Raji (cell line): ENCODE measurements at regions not wholly inside any gene's neighbourhood (a gene's known extent, or its start where the extent isn't known, plus 50 kb on each side); places are given as distances from the start of the nearest gene placed in this dataset.

Experiments used
- POLR2A ChIP-seq: IDR thresholded peaks from 2 replicates; pipeline ENCODE4 v1.6.1; 2011; ENCODE audit warnings: low read depth, low read length, control low read depth; ENCODE audit not compliant: insufficient read depth

DNA sequence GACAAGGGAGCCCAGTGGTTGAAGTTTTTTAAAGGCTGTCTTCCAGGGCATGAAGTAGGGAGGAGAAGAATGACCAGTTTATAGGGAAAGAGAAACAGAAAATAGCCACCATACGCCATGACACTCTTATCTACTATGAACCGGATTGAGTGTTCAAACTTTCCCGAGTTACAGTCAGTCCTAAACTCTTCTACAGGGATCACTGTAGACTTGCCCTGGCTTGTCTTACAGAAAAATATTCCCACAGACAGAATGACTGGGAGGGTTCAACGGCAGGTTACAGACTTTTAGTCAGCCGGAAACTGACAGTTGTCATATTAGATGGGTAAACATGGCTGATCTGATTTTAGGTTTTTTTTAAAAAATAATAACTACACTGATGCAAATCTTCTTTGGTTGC is 662.5 kb upstream of the SOX9 start:
- no peak for TF ChIP-seq POLR2A

DNA sequence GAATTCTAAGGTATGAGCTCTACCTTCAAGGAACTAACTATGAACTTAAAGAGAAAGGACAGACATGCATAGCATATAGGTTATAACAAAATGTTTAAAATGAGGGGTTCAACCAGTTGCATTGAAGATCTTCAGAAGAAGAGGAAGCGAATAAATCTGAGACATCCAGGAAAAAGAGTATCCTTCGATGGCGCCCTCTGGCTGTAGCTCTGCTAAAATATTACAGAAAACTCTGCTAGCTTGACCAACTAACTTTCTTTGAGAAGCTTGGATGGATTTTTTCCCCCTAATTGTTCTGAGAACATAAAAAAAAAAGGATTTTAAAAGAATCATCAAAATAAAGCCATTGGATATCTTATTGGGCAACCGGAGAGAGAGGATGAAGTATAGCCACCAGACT is 659.9 kb upstream of the SOX9 start:
- no peak for TF ChIP-seq POLR2A

DNA sequence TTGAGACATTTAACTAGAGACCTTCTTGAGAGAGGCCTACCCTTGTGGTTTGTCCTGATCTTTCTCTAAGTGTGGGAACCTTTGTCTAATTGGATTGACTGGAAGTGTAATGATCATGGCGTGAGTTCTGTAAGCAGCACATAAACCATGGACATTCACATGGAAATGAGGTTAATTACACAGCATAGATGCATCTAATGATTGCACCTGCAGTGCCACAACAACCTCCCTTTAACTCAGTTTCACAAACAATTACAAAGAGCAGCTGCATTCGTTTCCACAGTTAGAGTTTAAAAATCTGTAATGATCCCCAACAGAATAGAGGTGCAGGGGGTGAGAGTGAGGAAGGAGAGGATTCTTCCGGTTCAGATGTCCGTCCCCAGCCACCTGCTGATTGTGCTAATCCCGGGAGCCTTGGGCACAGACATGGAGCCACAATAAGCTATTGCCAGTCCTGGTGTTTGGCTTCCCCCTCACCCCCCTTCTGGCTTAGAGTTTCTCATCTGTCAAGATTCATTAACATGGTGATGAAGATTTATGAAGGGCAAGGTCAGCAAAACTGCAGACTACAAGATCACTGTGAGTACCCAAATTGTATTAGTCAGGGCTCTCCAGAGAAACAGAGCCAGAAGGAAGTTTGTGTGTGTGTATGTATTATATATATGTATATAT is 659.2 kb upstream of the SOX9 start:
- no peak for TF ChIP-seq POLR2A

DNA sequence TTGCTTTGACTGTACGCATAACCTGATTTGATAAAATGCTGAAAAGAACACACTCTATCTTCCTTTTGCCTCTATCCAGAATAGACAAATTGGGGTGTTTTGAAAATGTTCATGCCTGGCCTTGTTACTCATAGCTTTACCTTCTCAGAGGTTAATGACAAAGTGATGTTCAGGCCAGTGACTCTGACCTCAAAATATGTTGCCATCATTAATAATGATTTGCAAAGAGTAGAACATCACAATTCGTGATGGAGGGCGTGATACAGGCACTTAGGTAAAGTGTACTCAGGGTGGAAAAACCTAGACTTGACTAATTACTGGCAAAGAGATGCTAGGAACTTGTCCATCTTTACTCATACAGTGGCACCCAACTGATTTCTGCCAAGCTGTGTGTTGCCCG is 656.6 kb upstream of the SOX9 start:
- no peak for TF ChIP-seq POLR2A

DNA sequence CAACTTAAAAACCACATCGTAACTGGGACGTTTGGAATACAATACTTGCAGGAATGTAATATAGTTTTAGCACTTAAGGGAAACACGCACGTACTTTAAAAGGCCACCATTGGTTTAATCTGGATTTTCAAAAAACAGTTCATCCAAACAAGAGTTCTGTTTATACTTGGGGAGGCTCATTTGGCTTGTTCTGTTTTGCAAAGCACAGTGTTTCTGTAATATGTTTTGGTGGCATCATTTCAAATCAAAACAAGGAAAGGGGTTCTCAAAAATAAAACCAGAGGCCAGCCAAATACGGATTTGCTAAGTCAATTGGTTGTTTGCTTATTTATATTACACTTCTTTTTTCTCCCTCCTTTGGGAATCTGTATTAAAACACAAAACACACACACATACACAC is 656.1 kb upstream of the SOX9 start:
- TF ChIP-seq POLR2A = no peak

DNA sequence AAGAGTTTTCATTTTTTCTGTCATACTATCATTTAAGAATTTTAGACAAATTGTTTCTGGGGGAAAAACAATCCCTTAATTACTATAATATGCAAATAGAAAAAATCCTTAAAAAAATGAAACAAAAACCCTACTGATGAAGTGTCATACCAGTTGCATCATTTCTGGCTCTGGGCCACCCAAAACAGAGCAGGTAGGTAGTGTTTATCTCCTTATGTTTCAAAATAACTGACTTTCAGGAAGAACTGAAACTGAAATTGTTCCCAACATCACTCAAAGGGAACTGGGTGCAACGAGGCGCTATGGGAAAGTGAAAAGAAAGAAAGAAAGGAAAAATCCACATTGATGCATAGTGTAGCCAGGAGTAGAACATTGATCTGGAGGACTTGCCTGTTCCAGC is 653.1 kb upstream of the SOX9 start:
- TF ChIP-seq POLR2A = no peak

DNA sequence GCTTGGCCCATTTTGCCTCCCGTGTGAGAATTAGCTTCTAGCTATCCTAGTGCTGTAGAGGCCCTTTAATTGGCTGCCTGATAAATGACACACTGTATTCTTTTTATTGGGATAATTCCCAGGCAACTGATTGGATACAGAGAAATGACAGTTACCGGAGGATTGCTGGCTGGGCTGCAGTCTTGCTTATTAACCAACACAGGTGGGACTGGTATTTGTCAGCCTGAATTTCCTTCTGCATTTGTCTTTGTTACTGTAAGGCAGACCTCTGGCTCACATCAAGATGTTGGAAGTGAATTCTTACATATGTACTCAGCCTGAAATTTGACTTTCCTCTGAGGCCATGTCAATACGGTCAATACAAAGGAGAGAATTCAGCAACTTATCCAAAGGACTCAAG is 650.8 kb upstream of the SOX9 start:
- no peak for TF ChIP-seq POLR2A

DNA sequence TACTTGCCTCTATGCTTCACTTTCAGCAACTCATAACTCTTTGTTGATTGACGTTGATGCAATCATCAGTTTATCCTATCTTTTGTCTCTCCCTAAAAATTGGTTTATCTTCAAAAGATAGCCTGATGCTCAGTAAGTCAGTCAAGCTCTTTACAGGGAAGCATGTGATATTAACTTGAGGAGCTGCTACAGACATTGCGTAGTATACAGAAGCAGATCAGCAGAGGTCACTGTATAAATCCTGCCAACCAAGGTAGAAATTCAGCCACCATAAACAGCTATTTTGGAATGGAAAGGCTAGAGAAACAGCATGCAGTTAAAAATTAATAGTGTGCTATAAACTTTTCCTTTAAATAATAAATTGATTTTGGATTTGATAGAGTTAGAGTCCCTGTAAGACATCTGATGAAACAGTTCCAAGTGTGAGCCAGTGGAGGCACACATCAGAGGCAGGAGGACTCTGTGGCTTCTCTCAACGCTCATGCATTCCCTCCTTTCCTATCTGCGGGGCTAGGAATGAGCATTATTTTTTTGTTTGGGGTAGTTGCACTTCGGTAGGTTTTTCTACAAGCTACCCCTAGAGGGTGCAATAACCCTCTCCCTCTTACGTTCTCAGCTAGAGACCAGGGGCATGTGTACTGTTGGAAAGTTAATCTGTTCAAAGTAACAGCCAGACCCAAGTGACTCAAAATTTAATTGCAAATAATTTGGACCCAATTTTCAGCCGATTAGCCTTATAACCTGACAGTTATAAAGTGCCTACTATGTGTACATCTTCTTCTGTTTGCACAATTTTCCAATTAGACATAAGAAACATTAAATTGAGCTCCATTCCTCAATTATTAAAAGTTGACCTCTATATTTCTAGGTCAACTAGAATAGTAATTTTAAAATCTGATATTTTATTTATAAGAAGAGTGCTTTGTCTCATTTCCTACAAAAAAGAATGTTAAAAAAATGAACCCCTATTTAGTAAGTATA is 647.7 kb upstream of the SOX9 start:
- no peak for TF ChIP-seq POLR2A

DNA sequence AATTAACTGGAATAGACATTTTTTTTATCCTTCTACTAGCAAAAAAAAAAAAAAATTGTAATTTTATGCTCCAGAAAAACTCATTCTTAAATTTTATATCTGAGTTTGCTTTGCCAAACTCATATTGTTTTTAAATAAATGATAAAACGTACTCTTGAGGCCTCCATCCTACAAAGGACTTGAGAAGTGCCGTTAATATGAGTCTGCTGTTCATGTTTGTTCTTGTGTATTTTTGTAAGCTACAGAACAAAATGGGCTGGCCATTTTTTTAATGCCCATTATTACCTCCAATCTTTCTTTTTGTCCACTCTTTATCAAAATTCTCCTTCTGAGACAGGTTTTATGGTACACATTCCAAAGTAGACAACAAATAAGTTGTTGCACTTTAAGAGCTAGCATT is 643.5 kb upstream of the SOX9 start:
- TF ChIP-seq POLR2A = no peak

DNA sequence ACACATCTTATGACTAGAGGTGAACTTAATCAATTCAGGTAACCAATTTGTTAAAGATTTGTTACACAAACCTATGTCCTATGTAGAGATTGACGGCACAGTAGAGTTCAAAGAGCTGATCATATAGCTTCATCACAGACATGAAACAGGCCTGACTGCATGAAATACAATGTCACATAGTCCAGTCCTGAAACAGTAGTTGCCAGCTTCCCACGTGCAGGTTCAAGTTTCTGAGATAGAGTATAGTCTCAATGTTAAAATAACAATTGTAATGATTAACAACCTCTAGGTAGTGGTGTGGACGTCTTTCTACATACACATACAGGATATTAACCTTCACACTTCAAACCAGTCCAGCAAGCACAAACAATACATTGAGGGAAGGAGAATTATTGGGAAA is 640.7 kb upstream of the SOX9 start:
- no peak for TF ChIP-seq POLR2A

DNA sequence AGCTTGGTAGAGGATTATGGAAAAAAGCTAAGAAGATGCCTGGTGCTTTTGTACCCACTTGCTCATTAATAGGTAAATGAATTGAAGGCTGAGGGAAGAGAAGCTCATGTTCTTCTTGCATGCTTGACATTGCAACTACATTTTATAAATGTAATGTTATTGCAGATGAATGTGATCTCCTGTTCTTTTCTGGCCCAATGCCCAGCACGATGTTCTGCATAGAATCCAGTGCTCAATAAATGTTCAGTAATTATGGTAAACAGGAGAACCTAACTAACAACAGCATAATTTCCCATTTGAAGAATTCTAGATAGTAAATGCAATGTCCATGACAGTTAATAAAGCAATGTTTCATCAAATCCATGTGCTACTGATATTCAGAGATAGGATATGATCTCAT is 638.2 kb upstream of the SOX9 start:
- TF ChIP-seq POLR2A = no peak

DNA sequence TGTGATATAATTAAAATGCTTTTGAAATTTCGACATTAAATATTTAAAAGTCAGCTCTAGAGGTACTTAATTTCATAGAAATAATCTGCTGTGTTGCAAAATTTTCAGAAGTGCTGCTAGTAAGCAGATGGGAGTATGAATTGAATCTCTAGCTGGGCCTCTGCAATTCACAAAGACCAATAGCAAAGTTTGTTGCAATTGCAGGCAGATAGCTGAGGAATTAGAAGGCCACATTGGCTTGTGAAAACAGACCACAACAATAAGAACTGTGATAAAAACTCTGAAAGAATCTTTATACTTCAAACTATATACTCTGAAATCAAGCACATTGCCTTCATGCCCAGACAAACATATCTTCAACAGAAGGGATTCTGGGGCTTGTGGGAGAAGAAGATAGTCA is 636.3 kb upstream of the SOX9 start:
- no peak for TF ChIP-seq POLR2A

DNA sequence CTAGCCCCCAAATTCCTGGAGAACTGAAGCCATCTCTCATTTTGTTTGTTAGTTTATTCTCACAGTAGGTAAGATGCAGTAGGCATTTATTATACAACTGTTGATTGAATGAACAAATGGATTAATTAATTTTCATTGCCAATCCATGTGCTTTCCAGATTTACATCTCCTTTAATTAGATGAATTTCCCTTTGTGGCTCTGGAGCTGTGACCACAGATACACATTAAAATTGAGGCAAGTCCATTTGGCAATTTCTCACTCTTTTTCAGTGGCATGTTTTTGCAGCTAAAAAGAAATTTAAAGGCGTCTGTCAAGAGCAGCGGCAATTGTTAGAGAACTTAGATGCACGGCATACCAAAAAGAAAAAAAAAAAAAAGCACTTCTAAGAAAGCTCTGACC is 635.4 kb upstream of the SOX9 start:
- TF ChIP-seq POLR2A = no peak

DNA sequence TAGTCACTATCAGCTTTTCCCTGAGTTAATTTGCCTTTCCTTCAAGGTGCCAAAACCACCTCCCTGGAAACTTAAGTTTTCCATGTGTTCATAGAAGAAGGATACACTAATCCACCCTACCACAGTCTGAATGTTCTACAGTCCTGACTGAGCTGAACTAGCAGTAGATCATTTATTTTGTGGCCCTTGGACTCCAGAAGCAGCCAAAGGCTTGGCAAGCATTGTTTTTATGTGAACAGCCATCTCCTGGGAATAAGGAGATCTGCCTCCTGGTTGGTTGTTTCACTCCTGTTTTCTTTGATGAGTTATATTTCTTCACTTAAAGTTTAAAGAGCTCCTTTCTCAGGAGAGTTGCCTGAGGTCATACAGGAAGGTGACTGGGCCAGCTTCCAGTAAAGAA is 634.6 kb upstream of the SOX9 start:
- TF ChIP-seq POLR2A = no peak

DNA sequence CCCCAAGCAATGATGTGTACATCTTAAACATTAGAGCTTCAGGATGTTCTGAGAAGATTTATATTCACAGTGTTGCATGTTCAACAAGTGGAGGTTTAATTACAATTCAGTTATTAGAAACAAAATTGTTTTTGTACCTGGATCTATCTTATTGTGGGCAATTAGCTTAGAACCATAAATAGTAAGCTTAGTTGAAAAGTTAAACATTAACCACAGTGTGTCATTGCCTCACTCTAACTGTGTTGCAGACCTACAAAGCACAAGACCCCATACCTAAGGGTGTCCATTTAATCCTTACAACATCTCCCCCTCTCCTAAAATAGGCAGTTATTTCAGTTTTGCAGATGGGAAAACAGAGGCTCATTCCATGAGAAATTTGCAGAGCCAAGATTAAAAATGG is 632.0 kb upstream of the SOX9 start:
- TF ChIP-seq POLR2A = no peak
